Mucosa of gallbladder (tissue), 1 donor: ENCODE measurements at regions not wholly inside any gene's neighbourhood (a gene's known extent, or its start where the extent isn't known, plus 50 kb on each side); places are given as distances from the start of the nearest gene placed in this dataset.
A peak's percentile ranks its signal among the peaks of the same experiment; 100 is the strongest.

ENCODE experiments used
- DNase-seq: peaks from one replicate; pipeline ENCODE4 v3.0.0-alpha.2; 2020; ENCODE audit warnings: low spot score
- donor health status: DM: no; HTN: no; CAD: no.

DNA sequence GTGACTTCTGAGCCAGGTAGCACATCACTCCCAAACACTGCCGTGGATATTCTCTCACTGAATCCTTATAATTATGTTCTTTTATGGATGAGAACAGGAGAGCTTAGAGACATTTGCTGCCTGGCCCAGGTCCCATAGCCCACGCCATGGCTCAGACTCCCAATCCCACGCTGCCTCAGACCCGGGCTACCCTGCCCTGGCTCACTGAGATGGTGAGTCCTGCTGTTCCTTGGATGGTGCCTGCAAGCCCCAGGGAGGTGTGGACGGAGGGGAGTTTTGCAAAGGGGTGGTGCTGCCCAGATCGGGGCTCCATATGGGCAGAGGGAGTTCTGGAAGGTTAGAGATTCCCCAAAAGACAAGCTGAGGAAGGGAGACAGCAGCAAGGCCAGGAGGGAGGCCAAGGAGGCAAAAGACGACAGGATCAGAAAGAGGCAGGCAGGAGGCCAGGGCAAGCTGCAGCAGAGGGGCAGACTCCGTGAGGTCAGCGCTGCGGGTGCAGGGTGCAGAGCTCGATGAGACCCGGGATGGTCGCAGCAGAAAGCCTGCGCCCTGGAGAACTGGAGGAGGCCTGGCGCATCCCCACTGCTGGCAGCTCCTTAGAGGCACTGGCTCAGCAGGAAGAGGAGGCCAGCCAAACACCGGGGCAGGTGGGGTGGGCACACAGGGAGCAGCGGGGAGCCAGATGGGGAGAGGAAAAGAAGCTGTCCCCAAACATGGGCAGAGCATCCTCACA, 95.7 kb upstream of the ALDH1A3 start:
- no peak for DNase-seq

DNA sequence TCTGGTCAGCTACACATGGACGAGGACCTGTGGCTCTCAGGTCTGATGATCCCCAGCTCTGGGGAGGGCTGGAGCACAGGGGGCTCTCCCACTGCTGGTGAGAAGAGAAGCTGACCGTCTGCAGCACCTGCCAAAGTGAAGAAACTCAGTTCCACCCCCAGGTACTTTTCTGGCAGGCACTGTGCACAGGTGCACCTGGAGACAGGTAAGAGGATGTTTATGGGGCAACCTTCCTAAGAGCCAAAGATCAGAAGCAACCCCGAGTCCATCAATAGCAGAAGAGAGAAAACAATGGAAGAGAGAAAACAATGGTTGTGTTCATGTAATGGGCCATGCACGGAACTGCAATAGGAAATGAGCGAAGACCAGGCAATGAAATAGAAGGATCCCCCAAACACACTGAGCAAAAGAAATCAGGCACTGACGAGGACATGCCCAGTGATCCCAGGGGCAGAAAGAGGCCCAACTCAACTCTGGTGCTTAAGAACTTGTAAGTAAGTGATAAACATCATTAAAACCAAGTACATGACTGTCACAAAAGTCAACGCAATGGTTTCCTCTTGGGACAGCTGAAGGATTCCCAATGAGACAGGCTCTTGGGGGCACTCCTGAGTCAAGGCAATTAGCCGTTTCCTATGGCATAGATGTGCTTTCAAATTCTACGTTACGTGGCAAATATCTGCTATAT, 95.0 kb upstream of the ALDH1A3 start:
- DNase-seq, result no peak

DNA sequence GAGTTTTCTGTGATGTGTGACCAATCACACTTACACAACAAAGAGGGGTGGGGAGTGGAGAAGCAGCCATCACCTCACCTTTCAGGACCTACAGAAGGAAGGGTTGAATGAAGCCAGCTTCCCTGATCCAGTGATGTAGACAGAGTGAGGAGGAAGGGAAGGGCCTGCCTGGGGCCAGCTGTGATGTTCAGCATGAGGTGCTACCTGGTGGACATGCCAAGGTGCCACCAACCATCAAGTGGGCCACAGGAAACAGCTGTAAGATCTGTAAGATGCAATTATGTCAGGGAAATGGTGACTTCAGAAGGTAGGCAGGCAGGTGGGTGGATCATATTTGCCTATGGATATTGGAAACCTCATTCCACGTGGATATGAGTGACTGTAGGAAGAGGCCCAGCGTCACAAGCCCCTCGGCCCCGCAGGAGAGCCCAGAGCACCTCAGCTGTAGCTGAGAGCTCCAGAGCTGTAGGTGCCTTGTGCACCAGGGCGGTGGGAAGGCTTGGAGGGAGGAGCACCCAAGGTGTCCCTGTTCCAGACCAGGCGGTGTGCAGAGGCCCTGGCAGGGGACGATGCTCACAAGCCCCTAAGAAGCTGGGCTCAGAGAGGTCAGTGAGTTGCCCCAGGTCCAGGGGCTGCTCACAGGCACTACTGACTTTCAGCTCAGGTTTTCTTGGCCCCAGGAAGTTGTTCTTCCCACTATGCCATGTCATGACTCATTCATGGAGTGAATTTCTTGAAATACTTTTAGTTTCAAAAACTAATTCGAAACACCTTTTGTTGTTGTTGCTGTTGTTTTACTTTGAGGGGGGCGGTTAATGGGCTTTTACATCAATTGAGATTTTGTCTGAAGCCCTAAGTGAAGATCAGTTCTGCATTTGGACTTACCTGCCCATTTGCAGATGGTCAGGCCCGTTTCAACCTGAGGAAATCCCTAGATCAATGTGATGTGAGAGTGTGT, 94.2 kb upstream of the ALDH1A3 start:
- DNase-seq, result no peak

DNA sequence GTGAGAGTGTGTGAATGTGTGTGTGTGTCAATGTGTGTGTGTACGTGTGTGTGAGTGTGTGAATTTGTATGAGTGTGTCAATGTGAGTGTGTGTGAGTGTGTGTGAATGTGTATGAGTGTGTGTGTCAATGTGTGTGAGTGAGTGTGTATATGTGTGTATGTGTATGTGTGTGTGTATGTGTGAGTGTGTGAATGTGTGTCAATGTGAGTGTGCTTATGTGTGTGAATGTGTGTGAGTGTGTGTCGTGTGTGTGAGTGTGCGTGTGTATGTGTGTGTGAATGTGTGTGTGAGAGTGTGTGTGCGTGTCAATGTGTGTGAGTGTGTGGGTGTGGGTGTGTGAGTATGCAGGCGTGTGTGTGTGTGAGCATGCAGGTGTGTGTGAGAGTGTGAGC, 93.5 kb upstream of the ALDH1A3 start:
- no peak for DNase-seq

DNA sequence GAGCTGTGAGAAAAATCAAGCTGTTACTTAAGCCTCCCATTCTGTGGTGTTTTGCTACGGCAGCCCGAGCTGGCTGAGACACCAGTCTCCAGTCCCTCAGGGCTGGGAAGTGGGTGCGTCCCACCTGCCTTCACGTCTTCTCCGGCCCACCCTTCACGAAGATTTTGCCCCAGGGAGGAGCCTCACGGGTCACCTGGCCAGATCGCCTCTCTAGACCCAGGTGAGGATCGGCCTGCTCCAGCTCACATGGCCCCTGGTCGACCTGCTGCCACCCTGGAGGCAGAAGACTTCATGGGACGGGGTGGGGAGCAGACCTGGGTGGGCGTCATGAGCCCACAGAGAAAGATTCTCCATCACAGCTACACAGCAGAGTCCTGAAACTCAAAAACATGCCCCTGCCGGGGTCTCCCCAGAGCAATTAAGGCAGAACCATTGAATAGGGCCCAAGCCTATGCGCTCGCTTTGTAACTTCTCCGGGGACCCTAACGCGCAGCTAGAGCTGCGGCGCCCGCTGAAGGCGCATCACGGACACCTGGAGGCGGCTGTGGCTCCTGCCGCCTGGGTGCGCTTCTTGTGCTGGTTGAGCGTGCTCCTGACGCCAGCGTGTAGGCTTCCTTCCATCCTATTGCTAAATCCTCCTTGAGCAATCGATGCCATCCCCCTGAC, 92.6 kb upstream of the ALDH1A3 start:
- DNase-seq, result no peak

DNA sequence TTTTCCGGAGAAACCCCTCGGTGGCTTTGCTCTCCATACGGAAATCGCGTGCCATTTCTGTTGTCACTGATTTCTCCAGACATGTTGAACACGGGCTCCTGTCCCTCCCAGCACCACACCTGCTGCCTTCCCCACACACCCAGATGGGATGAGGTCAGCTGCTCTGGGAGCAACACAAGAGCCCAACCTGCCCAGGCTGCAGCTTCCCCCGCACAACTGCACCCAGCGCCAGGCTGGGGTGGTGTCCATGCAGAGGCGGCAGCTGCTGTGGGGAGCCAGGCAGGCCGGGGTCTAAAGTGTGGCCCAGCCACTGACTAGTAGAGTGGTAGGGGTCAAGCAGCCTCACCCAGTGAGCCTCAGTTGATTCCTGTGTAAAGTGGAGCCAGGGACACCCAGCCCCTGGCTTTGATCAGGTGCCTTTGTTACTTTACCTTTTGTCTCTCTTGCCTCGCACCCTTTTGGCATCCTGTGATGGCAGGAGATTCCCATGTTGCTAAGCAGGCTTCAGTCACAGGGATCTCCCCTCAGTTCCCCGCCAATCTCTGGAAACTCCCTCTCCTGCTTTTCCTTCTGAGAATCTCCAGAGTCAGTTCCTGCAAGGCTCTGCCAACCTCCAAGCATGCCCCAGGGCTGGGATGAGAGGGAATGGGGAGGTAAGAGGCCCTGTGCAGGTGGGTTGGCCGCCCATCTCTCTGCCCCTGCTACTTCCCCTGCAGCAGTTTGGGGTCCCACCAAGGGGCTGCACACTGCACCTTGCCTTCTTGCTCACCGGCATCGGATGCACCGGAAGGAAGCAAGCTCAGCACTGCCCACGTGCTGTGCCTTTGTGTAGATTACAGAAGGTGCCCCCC, 91.8 kb upstream of the ALDH1A3 start:
- DNase-seq, result no peak

DNA sequence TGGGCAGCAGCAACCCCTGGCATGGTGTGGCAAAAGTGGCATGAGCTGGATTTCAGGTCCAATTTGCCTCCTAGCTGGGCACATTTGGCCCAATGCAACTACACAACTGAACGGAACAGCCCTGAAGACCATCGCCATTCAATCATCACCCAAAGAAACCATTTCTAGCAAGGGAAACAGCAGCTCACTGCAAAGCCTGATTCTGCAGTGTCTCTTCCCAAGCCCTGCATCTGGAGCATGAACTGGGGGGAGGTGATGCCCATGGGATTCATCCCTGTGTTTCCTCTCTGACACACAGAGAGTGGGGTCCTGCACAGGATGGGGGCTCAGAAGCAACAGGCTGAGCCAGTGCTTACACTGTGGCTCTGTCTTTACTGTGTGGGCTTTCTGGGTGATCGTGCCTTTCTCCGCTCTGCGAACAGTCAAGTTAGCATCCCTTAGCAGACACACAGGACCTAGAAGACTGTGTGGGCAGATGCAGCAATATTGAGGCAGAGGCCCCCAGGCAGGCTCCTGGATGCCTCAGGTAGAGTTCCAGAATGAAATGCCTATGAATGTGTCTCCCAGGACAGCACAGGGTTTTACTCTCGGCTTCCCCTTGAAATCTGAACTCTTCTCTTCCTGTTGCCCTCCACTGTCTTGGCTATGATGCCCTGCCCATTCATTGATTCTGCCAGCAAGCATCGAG, 91.1 kb upstream of the ALDH1A3 start:
- no peak for DNase-seq

DNA sequence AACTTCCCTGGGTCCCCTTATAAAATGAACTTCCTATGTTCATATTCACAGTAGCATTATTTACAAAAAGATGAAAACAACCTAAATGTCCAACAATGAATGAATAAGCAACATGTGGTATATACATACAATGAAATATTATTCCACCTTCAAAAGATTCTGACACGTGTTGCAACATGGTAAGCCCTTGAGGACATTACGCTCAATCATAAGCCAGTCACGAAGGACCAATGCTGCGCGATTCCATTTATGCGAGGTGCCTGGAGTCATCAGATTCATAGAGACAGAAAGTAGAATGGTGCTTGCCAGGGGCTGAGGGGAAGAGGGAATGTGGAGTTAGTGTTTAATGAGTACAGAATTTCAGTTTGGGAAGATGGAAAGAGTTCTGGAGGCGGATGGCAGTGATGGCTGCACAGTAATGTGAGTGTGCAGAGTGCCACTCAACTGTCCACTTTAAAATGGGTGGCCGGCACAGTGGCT, 88.8 kb upstream of the ALDH1A3 start:
- DNase-seq, result no peak

DNA sequence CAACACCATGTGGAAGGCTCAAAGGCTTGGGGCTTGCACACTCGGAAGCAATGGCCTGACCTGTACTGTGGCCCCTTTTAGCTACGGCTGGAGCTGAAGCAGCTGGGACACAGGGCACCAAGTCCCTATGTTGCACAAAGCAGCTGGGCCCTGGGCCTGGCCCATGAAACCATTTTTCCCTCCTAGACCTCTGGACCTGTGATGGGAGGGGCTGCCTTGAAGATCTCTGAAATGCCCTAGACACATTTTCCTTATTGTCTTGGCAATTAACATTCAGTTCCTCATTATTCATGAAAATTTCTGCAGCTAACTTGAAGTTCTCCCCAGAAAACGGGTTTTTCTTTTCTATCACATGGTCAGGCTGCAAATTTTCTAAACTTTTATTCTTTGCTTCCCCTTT, 85.6 kb upstream of the ALDH1A3 start:
- no peak for DNase-seq

DNA sequence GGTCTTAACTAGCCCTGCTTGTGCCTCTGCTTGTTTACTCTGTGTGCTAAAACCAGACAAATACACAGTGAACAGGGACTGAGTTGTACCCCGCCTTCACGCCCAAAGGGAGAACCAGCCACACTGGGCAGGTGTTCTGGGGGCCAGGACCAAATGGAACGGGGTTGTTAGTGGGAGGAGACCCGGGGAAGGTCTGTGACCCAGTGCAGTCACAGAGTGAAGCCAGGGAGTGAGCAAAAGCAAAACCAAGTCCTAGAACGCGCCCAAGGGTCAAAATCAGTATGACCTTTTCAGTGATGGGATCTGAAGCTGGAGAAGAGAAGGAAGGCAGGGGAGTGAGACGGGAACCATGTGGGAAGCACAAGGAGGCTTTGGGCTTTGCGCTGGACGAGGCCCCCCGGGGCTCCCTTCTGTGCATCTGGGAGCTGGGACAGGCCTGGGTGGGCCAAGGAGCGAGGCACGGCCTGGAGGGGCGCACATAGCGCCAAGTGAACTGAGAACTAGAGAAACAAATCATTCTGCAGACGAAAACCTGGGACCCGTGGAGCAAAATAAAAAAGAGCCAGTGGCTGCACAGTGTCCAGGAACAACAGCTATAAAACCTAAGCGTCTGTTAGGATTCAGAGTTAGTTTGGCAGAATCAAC, 78.3 kb upstream of the ALDH1A3 start:
- DNase-seq, result peak; percentile 6

DNA sequence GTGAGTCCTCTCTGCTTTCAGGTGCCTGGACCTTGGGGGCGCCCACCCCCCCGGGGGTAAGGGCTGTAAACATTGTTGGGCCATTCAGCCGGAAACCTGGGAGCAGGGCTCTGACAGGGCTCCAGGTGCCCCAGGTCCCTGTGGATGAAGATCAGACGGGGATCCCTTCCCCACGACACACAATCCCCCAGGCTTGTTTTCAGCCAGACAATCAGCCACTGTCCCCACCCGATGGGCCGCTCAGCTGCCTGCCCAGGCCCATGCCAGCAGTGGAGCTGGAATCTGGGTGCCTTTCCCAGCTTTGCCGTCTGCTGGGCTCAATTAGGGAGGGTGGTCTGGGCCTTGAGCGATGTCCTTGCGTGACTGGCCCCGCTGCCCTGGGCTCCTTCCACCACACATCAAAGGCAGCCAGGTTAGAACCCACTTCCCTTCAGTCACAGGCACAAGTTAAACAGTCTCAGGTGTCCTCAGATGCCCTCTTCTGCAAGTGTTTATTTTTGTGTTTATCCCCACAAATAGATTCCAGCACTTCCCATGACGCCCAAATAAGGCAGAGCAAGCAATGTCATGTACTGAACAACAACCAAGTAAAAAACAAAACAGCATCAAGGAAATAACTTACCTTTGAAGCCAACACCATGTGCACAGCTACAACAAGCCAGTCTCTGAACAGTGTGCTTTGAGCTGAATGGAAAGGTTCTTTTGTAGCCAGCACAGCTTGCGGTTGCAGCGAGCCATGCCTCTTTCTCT, 77.0 kb upstream of the ALDH1A3 start:
- peak; percentile 5 for DNase-seq

DNA sequence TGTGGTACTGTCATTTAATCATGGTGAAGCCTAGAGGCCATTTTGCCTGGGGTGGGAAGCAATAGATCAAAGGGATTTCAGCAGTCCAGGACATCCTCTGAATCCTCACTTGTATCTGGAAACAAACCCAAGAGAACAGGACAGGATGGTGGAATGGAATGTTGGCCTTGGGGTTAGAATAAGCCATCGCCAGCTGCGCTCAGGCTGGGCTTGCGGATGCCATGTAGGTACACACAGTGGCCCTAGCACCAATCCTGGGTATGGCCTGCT, 76.5 kb upstream of the ALDH1A3 start:
- peak; percentile 3 for DNase-seq

DNA sequence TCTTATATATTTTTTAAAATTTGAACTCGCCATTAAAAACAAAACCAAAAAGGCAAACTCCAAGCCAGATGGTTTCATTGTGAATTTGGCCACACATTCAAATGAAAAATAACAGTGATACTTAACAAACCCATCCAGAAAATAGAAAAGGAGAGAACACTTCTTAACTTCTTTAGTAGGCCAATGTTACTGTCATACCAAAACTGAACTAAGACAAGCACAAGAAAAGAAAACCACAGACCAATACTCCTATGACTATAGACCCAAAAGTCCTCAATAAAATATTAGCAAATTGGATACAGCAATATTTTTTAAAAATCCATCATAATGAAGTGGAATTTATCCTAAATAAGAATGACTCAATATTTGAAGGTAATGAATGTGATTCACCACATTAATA, 73.5 kb upstream of the ALDH1A3 start:
- no peak for DNase-seq

DNA sequence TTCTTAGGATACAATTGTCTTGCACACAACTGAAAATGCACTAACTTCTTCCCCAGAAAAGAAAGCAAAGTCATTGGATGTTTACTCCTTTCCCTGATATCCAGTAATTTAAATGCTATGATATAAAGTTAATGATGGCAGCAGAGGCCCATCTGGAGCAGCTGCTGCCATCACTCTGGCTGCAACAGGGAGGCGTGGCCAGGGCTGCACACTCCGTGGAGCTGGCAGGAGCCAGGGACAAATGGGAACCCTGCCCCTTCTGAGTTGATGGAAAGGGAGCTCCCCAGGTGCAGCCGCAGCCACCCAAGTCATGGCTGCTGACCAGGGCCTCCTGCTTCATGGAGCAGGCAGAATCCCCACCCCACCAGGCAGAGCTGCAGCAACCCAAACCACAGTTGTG, 72.6 kb upstream of the ALDH1A3 start:
- peak; percentile 5 for DNase-seq

DNA sequence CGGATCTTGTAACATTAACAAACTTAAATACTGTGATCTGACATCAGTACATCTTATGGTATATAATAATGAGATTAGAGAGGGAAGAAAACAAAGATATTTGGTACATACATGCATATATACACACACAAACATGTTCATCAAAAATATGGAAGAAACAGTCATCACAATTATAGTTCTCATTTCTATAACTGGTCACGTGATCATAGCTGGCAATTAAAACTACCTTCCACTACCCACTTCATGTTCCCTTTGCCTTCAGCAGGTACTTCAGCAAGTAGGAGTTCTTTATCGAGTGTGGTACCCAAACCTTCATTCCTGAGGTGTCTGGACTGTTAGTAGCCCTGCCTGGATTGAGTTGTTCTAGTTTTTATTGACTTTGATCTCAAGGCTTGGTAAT, 70.9 kb upstream of the ALDH1A3 start:
- DNase-seq, result no peak

DNA sequence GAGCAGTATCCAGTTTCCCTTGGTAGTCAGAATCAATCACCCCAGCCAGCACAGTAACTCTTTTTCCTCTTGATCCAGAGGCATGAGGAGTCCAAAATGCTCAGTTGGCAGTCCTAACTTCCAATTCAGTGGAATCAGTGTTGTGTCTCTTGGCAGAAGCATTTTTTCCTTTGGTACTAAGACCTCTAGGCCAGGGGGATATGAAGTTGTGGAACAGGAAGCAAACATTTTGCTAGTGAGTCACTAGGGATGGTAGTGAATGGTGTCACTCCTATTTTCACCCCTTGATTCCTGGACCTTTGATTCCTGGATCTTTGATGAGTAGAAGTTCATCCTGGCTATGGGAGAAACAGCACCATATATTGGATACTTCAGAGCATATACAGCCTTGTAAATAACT, 70.5 kb upstream of the ALDH1A3 start:
- DNase-seq, result no peak

DNA sequence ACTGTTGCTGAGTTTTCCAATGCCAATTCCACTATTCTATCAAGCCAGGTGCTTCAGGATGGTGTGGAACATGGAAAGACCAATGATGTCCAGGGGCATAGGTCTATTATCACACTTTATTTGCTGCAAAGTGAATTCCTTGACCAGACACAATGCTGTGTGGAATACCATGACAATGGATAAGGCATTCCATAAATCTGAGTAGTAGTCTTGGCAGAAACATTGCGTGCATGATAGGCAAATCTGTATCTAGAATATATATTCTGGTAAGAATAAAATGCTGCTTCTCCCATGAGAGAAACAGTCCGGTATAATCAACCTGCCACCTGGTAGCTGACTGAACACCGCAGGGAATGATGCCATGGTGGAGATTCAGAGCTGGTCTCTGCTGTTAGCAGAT, 70.0 kb upstream of the ALDH1A3 start:
- no peak for DNase-seq

DNA sequence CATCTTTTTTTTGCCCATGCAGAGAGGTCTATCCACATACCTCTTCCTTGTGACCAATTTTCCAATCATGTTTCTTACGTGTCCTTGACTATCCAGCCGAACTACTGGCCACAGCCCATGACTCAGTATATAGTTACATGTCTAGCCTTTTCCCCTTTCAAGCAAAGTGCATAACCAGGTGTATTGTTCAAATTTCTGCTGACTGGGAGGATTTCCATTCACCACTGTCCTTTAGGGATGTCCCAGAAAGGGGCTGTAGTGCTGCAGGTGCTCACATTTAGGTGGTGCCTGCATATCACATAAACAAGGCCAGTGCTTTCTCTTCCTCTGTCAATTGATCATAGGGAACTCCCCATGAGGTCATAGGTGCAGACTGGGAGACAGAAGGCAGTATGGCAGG, 69.4 kb upstream of the ALDH1A3 start:
- DNase-seq, result no peak

DNA sequence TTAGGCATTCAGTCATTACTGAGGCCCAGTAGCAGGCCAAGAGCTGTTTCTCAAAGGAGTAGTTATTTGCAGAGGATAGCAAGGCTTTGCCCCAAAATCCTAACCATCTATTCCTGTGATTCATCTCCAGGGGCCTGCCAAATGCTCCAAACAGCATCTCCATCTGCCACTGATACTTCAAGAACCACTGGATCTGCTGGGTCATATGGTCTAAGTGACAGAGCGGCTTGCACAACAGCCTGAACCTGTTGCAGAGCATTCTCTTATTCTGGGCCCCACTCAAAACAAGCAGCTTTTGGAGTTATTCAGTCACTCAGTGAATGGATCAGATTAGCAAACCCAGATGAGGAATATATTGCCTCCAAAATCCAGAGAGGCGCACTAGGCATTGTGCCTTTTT, 68.8 kb upstream of the ALDH1A3 start:
- no peak for DNase-seq
